GM19099 (cell line): ENCODE measurements at regions not wholly inside any gene's neighbourhood (a gene's known extent, or its start where the extent isn't known, plus 50 kb on each side); places are given as distances from the start of the nearest gene placed in this dataset.

Experiments used
- POLR2A ChIP-seq: IDR thresholded peaks from 3 replicates; pipeline ENCODE4 v1.6.1; 2011; ENCODE audit warnings: low read depth; ENCODE audit not compliant: insufficient read length; ENCODE audit errors: extremely low read depth

GRCh38 chr21:24738063-24738462 lies 869.2 kb downstream of the MRPL39 start:
- TF ChIP-seq POLR2A: no peak

DNA sequence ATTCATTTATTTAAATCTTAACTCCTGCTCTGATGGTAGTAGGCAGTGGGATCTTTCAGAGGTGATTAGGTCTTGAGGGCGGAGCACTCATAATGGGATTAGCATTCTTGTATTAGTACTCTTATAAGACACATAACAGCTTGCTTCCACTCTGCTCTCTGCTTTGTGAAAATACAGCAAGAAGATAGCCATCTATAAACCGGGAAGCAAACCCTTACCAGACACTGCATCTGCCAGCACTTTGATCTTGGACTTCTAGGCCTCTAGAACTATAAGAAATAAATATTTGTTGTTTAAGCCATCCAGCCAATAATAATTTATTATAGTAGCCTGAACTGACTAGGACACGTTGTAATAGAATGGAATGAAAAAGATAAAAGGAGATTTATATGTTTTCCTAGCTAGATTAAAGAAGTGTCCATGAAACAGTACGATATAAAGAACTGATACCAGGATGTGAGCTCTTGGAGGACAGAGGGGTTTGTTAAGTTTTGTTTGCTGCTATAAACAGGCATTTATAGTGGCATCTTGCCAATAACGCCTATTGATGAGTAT lies 869.9 kb downstream of the MRPL39 start:
- TF ChIP-seq POLR2A: no peak

DNA sequence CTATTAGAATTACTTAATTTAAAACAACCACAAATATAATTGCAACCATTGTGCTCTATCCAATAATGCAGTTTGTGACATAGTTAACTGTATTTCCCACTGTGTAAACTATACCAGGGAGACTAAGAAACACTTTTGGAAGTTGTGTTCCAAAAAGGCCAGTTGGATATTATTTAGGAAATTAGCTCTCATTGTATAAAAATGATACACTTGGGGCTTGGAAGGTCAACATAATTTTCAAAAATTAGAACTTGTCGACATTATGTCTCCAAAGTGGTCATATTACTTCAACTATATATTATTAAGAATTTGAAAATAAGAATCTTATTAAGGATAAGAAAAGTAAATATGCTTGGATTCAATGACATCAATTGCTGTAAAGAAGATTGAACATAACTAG lies 876.6 kb downstream of the MRPL39 start:
- no peak for TF ChIP-seq POLR2A

GRCh38 chr21:24729568-24729967 lies 877.7 kb downstream of the MRPL39 start:
- no peak for TF ChIP-seq POLR2A

- TF ChIP-seq POLR2A: no peak
Measured at GRCh38 chr21:24727803-24728440, 879.4 kb downstream of the MRPL39 start.

GRCh38 chr21:24716281-24716918 lies 890.9 kb downstream of the MRPL39 start:
- no peak for TF ChIP-seq POLR2A

DNA sequence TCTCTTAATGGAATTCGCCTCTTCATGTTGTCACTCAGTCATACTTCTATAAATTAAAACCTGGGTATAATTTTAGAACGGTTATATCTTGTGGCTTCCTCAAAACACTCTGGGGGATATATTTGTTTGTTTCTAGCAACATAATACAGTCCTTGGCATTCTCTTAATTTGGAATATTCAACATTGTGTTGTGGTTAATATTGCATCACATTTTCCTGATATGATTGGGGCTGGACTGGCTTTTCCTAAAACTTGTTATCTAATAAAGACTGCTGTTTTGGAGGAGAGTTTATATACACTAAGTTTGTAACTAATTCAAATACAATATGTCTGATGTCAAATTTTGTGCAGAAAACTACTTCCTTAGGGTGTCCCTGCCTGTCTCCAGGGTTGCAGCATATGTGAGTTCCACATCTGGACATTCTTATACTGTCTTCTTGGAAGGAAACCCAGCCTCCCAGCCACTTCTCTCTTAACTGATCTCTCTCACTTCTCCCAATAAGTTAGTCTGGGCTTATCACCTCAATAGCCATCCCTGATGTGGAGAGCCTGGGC lies 892.6 kb downstream of the MRPL39 start:
- TF ChIP-seq POLR2A: no peak

- TF ChIP-seq POLR2A: no peak
Measured at GRCh38 chr21:24705201-24705600, 902.1 kb downstream of the MRPL39 start.

- TF ChIP-seq POLR2A: no peak
Measured at GRCh38 chr21:24693779-24694178, 913.5 kb downstream of the MRPL39 start.

GRCh38 chr21:24681456-24681855 lies 925.8 kb downstream of the MRPL39 start:
- TF ChIP-seq POLR2A: no peak

DNA sequence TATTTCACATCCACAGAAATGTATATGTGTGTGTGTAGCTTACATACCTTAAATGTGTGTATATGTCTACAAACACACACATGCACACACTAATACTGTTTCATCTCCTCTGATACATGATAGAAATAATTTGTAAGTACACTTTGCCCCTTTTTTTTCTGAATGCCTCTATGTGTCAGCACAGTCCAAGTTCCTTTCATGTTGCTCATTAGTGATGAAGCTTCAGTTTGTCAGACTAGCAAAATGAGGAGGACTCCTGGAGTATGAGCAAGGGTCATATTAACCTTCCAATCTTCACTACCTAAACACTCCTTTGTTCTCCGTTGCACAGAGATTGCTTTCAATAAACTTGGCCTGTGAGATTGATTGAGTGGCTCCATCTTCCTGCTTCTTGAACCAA lies 935.4 kb downstream of the MRPL39 start:
- TF ChIP-seq POLR2A: no peak

DNA sequence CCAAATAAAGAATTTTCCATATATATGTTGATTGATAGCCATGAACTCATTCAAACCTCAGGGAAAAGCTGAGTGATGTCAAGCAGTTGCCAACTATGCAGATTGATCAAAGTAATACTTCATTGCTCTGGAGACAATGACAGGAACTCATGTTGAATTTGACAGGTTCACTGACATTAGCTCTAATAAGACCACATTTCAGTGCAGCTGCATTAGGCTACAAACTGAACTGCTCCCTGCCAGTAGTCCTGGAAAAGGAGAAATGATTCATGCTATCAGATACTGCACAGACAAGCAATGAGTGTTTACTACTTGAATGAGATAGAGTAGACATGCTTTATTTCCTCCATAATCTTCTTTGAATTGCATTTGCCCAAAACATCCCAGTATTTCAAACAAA lies 948.4 kb downstream of the MRPL39 start:
- TF ChIP-seq POLR2A: no peak

- TF ChIP-seq POLR2A: no peak
Measured at GRCh38 chr21:24658026-24658425, 949.3 kb downstream of the MRPL39 start.

- TF ChIP-seq POLR2A: no peak
Measured at GRCh38 chr21:24649691-24650090, 957.6 kb downstream of the MRPL39 start.

GRCh38 chr21:24636696-24637095 lies 970.6 kb downstream of the MRPL39 start:
- no peak for TF ChIP-seq POLR2A

DNA sequence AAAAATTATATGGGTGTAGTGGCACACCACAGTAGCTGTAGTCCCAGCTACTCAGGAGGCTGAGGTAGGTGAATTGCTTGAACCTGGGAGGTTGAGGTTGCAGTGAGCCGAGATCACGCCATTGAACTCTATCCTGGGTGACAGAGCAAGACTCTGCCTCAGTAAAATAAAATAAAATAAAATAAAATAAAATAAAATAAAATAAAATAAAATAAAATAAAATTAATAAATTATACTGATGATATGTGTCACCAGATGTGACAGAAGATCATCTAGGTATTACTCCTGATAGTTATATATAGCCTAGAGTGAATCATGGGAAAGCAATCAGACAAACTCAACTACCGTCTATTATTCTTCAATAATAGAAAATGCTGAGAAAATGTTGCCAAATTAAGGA lies 972.5 kb downstream of the MRPL39 start:
- no peak for TF ChIP-seq POLR2A
